Stomach (tissue), 4 donors: ENCODE measurements at regions not wholly inside any gene's neighbourhood (a gene's known extent, or its start where the extent isn't known, plus 50 kb on each side); places are given as distances from the start of the nearest gene placed in this dataset.
"Not testable (repeated sequence)": the region's sequence is repeated elsewhere in the genome, so short reads cannot be mapped to it uniquely, and the experiment has no call there.

Experiments
- CTCF ChIP-seq, 7 experiments: fragments of 450-650 bp in 4 of 7; fragments of 200-600 bp in 3 of 7; sonication (generic) in 3 of 7; IDR thresholded peaks; one replicate each; pipeline ENCODE4 v1.5.1; 2016 to 2019; ENCODE audit warnings: antibody characterized with exemption in 7 of 7, control low read depth in 2 of 7, mild to moderate bottlenecking in 1 of 7
- POLR2A ChIP-seq, 4 donors: fragments of 450-650 bp; IDR thresholded peaks; one replicate each; pipeline ENCODE4 v1.6.1; 2016; ENCODE audit warnings: antibody characterized with exemption in 4 of 4, control low read depth in 2 of 4, mild to moderate bottlenecking in 1 of 4, moderate library complexity in 1 of 4
- POLR2AphosphoS5 ChIP-seq, 3 donors: sonication (generic); formaldehyde crosslinking; IDR thresholded peaks; one replicate each; pipeline ENCODE4 v1.6.1; 2016; ENCODE audit warnings: antibody characterized with exemption in 3 of 3

- TF ChIP-seq CTCF, POLR2AphosphoS5, POLR2A (IDR thresholded peaks at IDR 0.05): not testable (repeated sequence)
Observed at GRCh38 chr11:97010997-97011396, 621.2 kb downstream of the JRKL start.
